NOMO-1 (cell line): ENCODE measurements at regions not wholly inside any gene's neighbourhood (a gene's known extent, or its start where the extent isn't known, plus 50 kb on each side); places are given as distances from the start of the nearest gene placed in this dataset.

ENCODE experiments used
- DNase-seq, 2 experiments: peaks; one replicate each; lab custom pipeline; 2025; ENCODE audit not compliant: unreplicated experiment in 2 of 2; lab: John Stamatoyannopoulos, UW

DNA sequence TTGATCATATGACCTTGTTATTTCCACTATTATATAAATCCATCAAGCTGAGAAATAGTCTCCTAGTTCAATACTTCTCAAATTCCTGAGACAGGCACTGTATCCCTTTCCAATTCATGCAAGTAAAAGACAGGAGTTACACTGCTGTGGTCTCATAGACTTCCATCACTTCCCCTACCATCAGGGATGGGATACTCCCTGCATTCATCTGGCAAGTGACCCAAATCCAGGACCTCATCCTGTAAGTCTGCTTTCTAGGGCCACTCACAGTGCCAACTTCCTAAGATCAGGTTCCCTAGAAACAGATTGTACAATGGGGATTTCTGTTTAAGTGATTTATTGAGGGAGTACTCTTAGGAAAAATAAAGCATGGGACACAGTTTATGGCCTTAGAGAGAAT lies 424.0 kb upstream of the CDH7 start:
- DNase-seq: no peak

GRCh38 chr18:65322895-65323294 lies 427.9 kb upstream of the CDH7 start:
- no peak for DNase-seq

GRCh38 chr18:65298422-65298821 lies 452.4 kb upstream of the CDH7 start:
- DNase-seq: no peak

DNA sequence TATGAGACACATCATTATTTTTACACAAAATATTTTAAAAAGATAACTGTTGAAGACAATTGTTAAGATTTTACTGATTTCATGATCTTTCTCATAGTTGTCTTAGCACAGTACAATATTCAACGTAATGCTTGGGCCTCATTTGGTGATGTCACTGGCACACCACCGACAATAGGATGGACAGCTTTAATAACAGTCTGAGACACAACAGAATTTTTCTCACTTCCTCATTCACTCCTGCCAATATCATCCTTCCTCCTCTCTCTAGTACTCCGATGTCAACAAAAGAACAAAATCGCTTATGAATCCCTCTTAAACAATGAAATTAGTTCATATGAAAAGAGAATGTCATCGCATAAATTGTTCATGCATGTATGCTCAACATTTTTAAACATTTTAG lies 461.9 kb upstream of the CDH7 start:
- peak in 1 of 2 experiments; percentile 40 for DNase-seq

DNA sequence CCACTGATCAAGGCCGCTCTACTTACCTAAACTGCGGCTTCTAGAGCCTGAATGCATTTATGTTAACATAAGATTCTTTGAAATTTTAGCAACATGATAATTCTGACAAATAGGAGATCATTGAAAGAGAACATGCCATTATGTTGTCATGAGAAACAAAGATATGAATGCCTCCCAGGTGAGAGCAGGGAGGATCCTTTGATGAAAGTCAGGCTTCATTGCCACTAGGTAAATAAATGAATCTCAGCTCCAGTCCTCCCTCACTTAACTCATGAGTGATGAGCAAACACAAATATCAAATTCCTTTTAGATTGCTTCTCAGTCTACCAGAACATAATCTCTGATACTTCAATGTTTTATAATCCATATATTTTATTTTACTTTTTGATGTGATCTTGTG lies 463.2 kb upstream of the CDH7 start:
- no peak for DNase-seq

DNA sequence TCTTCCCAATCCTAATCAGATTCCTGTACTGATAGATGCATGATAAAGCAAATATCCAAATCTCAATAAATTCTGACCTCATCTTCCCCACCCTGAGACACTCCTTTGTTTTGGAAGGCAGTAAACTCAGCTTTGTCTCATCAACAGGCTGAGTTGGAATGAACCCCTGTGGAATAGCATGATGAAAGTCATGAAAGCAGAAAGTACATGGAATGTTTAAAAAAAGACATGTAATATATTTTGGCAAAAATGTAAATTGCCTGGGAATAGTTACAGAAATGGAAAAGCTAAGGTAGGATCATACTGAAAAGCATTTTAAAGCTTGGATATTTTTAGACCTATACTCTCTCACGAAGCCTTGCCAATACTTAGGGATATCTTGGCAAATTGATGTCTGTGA lies 468.7 kb upstream of the CDH7 start:
- no peak for DNase-seq

DNA sequence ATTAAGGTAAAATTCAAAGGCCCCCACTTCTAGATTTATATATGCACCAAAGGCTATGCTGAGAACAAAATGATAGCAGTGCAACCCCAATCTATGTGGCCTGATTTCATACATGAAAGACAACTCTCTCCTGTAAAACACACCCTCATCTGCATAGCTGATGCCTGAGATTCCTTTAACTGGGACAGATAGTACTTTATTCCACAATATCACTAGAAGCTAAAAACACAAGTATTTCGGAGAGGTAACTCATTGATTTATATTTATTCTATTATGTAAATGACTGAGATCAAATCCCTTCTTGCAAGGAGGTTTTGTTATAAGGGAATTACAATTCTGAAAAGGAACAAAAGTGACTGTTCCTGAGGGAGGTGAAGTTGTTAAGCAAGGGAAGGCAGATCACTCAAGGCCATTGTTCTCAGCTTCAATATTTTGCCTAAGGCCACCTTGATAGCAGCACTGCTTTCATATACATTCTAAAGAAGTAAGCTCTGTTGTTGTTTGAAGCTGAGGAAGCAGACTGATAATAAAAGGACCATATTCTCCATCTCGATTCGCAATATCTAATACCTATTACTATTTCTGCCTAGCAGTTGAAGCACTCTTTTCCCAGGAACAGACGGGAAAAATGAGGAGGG lies 471.0 kb upstream of the CDH7 start:
- DNase-seq: no peak

DNA sequence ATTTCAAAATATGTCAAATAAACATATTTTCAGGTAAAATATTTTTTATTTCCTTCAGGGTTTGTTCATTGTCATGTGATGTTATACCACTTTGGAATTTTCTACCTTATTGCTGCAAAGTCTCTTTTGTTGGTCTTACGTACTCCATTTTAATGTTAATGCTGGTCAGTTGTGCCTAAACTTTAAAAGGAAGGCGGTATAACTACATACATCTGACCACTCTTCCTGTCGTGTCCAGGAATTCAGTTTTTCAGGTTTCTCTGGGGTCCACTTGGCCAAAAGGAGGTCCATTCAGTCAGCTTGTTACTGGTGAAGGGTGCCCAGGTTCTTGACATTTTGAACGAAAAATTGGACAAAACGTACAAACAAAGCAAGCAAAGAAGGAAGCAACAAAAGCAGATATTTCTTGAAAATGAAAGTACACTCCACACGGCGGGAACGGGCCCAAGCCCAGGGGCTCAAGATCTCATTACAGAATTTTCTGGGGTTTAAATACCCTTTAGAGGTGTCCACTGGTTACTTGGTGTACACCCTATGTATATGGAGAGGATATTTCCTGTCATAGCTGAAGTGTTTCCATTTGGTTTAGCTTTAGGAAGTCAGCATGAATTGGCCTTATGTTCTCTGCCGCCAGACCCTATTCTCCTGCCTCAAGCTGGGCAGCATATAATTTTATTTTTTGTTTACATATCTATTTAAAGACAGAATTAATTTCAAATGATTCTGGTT lies 471.7 kb upstream of the CDH7 start:
- DNase-seq: no peak

- no peak for DNase-seq
These were observed 481.4 kb upstream of the CDH7 start for GRCh38 chr18:65269375-65269774.

DNA sequence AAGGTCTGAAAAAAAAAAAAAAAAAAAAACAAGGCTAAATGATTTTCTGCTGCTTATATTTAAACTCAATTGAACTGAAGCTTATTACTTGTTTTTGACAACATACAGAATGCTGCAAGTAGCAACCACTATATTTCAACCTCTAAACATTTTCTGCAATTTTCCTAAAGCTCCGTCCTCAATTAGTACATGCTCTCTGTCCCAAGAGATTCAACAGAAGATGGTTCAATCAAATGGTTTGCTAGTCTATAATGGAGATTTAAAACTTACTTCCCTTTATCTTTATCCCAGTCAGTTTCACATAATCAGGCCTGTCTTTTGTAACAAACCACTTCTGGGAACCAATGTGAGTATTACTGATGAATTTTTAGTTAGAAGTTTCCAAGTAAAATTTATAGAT lies 485.1 kb upstream of the CDH7 start:
- DNase-seq: no peak

- DNase-seq: no peak
These were observed 490.8 kb upstream of the CDH7 start for GRCh38 chr18:65260030-65260429.

GRCh38 chr18:65259403-65259802 lies 491.4 kb upstream of the CDH7 start:
- DNase-seq: no peak

- no peak for DNase-seq
These were observed 493.7 kb upstream of the CDH7 start for GRCh38 chr18:65257149-65257548.

DNA sequence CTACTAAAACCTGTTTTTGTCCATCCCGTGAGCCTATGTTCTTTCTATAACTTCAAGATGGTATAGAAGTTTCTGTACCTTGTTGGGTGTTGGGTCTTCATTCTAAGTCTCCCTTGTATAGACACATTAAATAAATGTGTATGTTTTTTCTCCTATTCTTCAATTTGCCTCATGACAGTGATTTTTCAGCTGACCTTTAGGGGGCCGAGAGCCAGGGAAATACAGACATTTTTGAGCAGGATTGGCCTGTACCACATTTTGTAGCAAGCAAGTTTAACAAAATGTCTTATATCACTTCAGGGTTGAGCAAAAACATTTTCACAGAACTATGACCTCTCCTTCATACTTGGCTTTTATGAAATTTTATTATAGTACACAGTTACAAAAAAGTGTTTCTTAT lies 495.4 kb upstream of the CDH7 start:
- no peak for DNase-seq

DNA sequence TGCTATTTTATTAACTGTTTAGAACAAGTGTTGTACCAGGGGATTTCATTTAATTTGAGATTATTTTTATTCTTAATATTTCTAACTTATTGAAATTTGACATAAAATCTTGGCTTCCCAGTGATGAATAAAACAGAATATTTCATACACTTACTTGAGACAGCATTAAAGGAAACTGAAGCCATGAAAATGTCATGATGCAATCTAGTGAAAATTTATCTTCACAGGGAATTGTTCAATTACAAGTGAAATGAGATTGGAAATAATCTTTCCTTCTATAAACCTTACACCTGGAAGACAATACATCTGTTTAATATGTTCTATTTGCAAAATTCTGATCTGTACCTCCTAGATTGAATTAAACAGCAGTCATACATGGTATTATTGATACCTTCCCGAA lies 511.0 kb upstream of the CDH7 start:
- DNase-seq: no peak

DNA sequence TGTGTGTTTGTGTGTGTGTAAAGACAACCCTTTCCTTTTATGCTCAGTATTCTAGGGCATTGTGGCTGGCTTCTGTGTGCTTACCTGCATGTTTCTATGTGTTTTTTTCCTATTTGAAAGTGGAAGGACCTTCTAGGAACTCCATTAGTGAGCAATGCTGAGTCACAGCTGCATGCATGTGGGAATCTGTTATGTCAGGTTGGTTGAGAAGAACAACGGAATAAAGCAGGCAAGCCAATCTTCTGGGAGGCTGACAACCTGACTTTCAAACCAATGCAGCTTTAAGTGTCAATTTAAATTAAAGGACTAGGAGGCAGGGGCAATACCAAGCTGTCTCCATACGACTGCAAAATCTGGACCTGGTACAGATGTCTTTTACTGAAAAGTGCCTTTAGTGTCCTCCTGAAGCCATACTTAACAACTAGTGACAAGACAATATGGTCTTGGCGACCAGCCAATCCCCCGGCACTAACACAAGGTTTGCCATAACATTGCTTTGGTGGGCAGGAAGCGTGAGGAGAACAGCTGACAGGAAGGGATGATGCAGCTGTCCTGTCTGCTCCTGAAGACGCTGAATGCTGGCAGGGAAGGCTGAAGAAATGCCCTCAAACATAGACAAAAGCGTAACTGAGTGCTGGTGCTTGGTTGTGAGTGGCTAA lies 514.7 kb upstream of the CDH7 start:
- DNase-seq: no peak

DNA sequence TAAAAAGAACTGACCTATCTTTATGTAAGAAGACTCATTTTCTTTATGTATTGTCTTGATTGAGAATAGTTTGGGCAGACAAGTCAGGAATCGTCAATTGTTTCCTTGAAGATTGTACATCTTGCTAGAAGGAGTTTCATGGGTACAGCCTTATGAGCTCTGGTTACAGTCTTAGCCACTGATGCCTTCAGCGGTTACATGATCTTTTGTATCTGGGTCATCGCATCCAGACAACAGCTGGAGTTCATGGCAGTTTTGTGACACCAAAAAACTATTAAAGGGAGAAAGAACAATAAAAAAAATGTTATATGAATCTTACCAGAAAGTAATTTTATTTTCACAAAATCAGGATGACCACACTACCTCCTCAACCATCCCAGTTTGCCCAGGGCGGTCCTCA lies 520.5 kb upstream of the CDH7 start:
- no peak for DNase-seq

GRCh38 chr18:65227970-65228369 lies 522.8 kb upstream of the CDH7 start:
- no peak for DNase-seq

- no peak for DNase-seq
These were observed 529.1 kb upstream of the CDH7 start for GRCh38 chr18:65221736-65222135.

- DNase-seq: no peak
These were observed 529.7 kb upstream of the CDH7 start for GRCh38 chr18:65221115-65221514.

- no peak for DNase-seq
These were observed 534.8 kb upstream of the CDH7 start for GRCh38 chr18:65215865-65216466.

- DNase-seq: no peak
These were observed 536.4 kb upstream of the CDH7 start for GRCh38 chr18:65214456-65214855.
